Upper lobe of left lung (tissue), 6 donors: ENCODE measurements at regions not wholly inside any gene's neighbourhood (a gene's known extent, or its start where the extent isn't known, plus 50 kb on each side); places are given as distances from the start of the nearest gene placed in this dataset.

Experiments
- ATAC-seq, 2 donors: fragments of 200-7000 bp; cut with Tn5 transposase; one replicate each; pipeline ENCODE4 v1.9.1; 2022; ENCODE audit warnings: mild to moderate bottlenecking in 2 of 2, moderate library complexity in 2 of 2; ENCODE audit not compliant: low FRiP score in 2 of 2
- DNase-seq, 2 donors: peaks; one replicate each; pipeline ENCODE4 v3.0.0-alpha.2; 2019 to 2020
- H3K27ac ChIP-seq, 4 donors: fragments of 200-600 bp; sonication (generic); one replicate each; pipeline ENCODE4 v1.5.1; 2016 to 2019
- H3K27me3 ChIP-seq, 4 donors: fragments of 200-600 bp; sonication (generic); one replicate each; pipeline ENCODE4 v1.5.1; 2017 to 2019
- H3K36me3 ChIP-seq, 4 donors: fragments of 200-600 bp; sonication (generic); one replicate each; pipeline ENCODE4 v1.5.1; 2016 to 2019
- H3K4me1 ChIP-seq, 4 donors: fragments of 200-600 bp; sonication (generic); one replicate each; pipeline ENCODE4 v1.5.1; 2018 to 2019
- H3K4me3 ChIP-seq, 4 donors: fragments of 200-600 bp; sonication (generic); one replicate each; pipeline ENCODE4 v1.5.1; 2017 to 2019; ENCODE audit warnings: mild to moderate bottlenecking in 2 of 4, moderate library complexity in 1 of 4
- H3K9me3 ChIP-seq, 4 donors: fragments of 200-600 bp; sonication (generic); one replicate each; pipeline ENCODE4 v1.5.1; 2018 to 2019
- EP300 ChIP-seq, 4 donors: sonication (generic); formaldehyde crosslinking; IDR thresholded peaks; one replicate each; pipeline ENCODE4 v1.5.1; 2017; ENCODE audit warnings: antibody characterized with exemption in 4 of 4, control low read depth in 2 of 4
- POLR2A ChIP-seq, 4 donors: fragments of 450-650 bp; IDR thresholded peaks; one replicate each; pipeline ENCODE4 v1.5.1; 2016 to 2017; ENCODE audit warnings: antibody characterized with exemption in 4 of 4, mild to moderate bottlenecking in 2 of 4
- POLR2AphosphoS5 ChIP-seq, 2 donors: sonication (generic); formaldehyde crosslinking; IDR thresholded peaks; one replicate each; pipeline ENCODE4 v1.5.1; 2017; ENCODE audit warnings: antibody characterized with exemption in 2 of 2
- WGBS, 2 donors: methylation state at CpG; one replicate each; pipeline ENCODE4 v1.1.5; 2017 to 2018; 5-methylcytosine and 5-hydroxymethylcytosine counted together
- TF ChIP-seq, protein P1 (sequence below), 6 experiments: fragments of 450-650 bp in 4 of 6; fragments of 200-600 bp in 2 of 6; sonication (generic) in 2 of 6; IDR thresholded peaks; one replicate each; pipeline ENCODE4 v1.5.1; 2016 to 2019; ENCODE audit warnings: antibody characterized with exemption in 6 of 6
- donor health status: DM: no; HTN: no; CAD: no; lungs with moderate emphysema.
- donor health status: DM: no; HTN: yes; CAD: no; lungs with severe emphysema.

DNA sequence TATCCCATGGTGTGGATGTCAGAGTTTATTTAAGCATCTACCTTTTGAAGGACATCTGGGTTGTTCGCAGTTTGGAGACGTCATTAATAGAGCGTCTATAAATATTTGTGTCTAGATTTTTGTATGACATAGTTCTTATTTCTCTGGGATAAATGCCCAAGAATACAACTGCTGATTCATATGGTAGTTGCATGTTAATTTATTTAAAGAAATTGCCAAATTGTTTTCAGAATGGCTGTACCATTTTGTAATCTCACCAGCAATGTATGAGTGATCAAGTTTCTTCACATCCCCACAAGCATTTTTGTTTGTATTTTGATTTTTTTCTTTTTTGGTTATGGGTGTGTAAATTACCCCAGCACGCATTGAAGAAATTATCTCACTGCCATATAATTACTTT is 656.9 kb downstream of the NTRK3 start:
- H3K4me1 ChIP-seq: peaks cover 0 to 2% (median 0%) of the 10 kb centered on the region in 4 donors
- H3K9me3 ChIP-seq: no peaks in the 10 kb centered on the region

DNA sequence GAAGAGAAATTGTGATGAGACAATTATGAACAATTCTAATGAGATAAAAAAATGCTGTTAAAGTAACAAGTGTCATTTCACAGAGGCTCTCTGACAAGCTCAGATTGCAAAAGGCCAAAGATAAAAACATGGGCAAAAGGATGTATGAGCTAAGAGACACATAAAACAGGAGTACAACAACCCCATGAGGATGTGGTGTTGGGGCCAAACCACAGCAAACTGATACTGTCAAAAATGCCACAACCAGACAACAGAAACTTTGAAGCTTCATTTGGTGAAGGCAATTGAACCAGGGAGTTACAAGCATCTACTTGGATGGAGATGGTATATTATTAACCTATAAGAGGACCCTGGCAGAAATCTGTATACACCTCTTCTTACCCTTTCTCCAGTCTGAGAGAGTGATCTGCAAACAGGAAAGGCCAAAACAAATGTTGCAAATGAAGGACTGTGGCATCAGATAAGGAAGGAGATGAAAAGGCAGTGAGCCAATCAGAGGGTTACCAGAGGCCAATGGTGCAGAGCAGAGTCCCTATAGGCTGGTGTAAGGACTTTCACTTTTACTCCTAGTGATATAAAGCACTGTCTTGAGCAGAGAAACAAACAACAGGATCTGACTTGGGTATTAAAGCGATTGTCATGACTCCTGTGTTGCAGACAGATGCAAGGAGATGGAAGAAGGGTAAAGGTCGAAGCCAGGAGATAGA is 659.0 kb downstream of the NTRK3 start:
- Histone ChIP-seq H3K4me3 (no peak overlapping the region), H3K27me3 (no peaks in the 10 kb centered on the region), H3K4me1 (peaks cover 0 to 2% (median 0%) of the 10 kb centered on the region in 4 donors), H3K36me3 (no peaks in the 10 kb centered on the region), H3K27ac (no peak overlapping the region), H3K9me3 (no peaks in the 10 kb centered on the region)
- ATAC-seq (peak; percentile 40 to 46), DNase-seq (no peak)
- WGBS, 2 donors: 57 to 59% methylated on average over 2 of the region's 2 CpGs
- no peak for TF ChIP-seq POLR2A (IDR thresholded peaks at IDR 0.05)
- TF ChIP-seq, protein P1, sequence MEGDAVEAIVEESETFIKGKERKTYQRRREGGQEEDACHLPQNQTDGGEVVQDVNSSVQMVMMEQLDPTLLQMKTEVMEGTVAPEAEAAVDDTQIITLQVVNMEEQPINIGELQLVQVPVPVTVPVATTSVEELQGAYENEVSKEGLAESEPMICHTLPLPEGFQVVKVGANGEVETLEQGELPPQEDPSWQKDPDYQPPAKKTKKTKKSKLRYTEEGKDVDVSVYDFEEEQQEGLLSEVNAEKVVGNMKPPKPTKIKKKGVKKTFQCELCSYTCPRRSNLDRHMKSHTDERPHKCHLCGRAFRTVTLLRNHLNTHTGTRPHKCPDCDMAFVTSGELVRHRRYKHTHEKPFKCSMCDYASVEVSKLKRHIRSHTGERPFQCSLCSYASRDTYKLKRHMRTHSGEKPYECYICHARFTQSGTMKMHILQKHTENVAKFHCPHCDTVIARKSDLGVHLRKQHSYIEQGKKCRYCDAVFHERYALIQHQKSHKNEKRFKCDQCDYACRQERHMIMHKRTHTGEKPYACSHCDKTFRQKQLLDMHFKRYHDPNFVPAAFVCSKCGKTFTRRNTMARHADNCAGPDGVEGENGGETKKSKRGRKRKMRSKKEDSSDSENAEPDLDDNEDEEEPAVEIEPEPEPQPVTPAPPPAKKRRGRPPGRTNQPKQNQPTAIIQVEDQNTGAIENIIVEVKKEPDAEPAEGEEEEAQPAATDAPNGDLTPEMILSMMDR (IDR thresholded peaks at IDR 0.05): no peak
- TF ChIP-seq POLR2AphosphoS5 (IDR thresholded peaks at IDR 0.05): no peak
- TF ChIP-seq EP300 (IDR thresholded peaks at IDR 0.05): no peak

More for the DNA sequence above, 656.9 kb downstream of the NTRK3 start:
- whole genome bisulfite sequencing, 2 donors: 87 to 88% methylated on average over 4 of the region's 4 CpGs
- Histone ChIP-seq H3K27me3 (no peaks in the 10 kb centered on the region), H3K4me3 (no peak overlapping the region), H3K36me3 (no peaks in the 10 kb centered on the region), H3K27ac (no peak overlapping the region)
- no peak for TF ChIP-seq EP300 (IDR thresholded peaks at IDR 0.05)
- TF ChIP-seq, protein P1 (IDR thresholded peaks at IDR 0.05): no peak
- TF ChIP-seq POLR2A (IDR thresholded peaks at IDR 0.05): no peak
- TF ChIP-seq POLR2AphosphoS5 (IDR thresholded peaks at IDR 0.05): no peak
- ATAC-seq: no peak
- no peak for DNase-seq

DNA sequence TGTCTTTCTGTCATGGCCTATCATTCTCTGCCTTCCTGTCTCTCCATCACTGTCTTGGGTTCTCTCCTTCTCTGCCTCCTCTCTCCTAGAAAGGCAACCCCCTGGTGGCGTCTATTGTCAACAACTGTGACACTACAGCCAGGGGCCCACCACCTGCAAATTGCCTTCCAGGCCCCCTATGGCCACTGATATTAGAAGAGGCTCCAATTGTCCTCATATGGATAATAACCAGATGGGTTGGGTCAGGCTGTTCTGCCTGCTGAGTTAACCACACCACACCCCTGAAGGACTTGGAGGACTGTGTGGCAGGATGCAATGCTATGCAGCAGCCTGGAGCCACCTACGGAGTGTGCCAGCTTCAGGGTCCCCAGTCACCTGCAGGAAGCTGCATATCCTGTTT is 665.0 kb downstream of the NTRK3 start:
- DNase-seq: no peak
- Histone ChIP-seq H3K36me3 (no peaks in the 10 kb centered on the region), H3K4me1 (no peaks in the 10 kb centered on the region), H3K4me3 (no peak overlapping the region), H3K27ac (no peak overlapping the region), H3K27me3 (no peaks in the 10 kb centered on the region), H3K9me3 (no peaks in the 10 kb centered on the region)
- no peak for ATAC-seq
- 87% methylated on average over 1 to 2 of the region's 2 CpGs for WGBS, 2 donors
- TF ChIP-seq EP300 (IDR thresholded peaks at IDR 0.05) (no peak), POLR2AphosphoS5 (IDR thresholded peaks at IDR 0.05) (no peak), POLR2A (IDR thresholded peaks at IDR 0.05) (no peak)
- TF ChIP-seq, protein P1 (IDR thresholded peaks at IDR 0.05): no peak

DNA sequence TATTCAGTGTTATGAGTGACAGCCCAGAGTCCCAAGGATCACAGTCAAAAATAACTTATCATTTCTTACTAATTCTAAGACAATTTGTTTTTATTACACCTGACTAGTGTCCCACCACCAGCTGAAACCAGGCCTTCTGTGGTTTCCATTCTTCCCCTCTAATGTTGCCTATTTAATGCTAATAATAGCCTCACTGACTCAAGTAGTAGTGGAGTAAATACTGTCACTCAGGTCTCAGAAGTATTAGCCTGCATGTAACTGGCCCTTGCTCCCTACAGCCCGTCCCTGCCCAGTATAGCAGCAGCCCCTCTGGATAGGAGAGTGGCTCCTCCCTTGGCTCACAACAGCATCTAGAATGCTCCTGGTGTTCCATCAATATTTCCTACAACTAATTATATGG is 665.5 kb downstream of the NTRK3 start:
- DNase-seq (no peak), ATAC-seq (no peak)
- WGBS, 2 donors: 69 to 87% methylated on average over 1 of the region's 1 CpG
- Histone ChIP-seq H3K4me1 (no peaks in the 10 kb centered on the region), H3K27ac (no peak overlapping the region), H3K27me3 (no peaks in the 10 kb centered on the region), H3K9me3 (no peaks in the 10 kb centered on the region), H3K36me3 (no peaks in the 10 kb centered on the region), H3K4me3 (no peak overlapping the region)
- TF ChIP-seq EP300 (IDR thresholded peaks at IDR 0.05): no peak
- TF ChIP-seq POLR2A (IDR thresholded peaks at IDR 0.05): no peak
- no peak for TF ChIP-seq POLR2AphosphoS5 (IDR thresholded peaks at IDR 0.05)
- TF ChIP-seq, protein P1 (IDR thresholded peaks at IDR 0.05): no peak

DNA sequence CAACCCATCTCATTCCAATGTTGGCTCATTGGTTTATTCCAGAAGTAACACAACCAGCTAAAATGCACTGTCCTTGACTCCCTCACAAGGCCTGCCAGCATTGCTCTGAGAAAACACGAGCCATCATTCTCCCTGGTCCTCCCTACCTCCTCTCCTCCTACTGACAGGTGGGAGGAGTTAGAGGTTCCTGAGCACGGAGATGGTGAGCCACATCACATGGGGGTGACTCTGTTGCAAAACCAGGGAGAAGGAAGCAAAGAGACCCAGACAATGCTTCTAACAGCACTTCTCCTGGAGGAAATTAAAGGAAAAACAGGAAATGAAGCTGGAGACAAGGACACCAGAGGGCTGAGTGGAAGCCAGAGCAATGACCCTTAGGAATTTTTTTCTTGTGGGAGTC is 667.4 kb downstream of the NTRK3 start:
- H3K4me3 ChIP-seq: no peak overlapping the region
- H3K4me1 ChIP-seq: no peaks in the 10 kb centered on the region
- no peak overlapping the region for H3K27ac ChIP-seq
- DNase-seq: no peak
- no peaks in the 10 kb centered on the region for H3K9me3 ChIP-seq
- no peaks in the 10 kb centered on the region for H3K36me3 ChIP-seq
- TF ChIP-seq, protein P1 (IDR thresholded peaks at IDR 0.05): no peak
- no peak for TF ChIP-seq POLR2AphosphoS5 (IDR thresholded peaks at IDR 0.05)
- no peak for TF ChIP-seq POLR2A (IDR thresholded peaks at IDR 0.05)
- TF ChIP-seq EP300 (IDR thresholded peaks at IDR 0.05): no peak
- no peak for ATAC-seq
- H3K27me3 ChIP-seq: no peaks in the 10 kb centered on the region
- 32 to 53% methylated on average over 2 of the region's 2 CpGs for WGBS, 2 donors
